ENCODE measurements at regions not wholly inside any gene's neighbourhood (a gene's known extent, or its start where the extent isn't known, plus 50 kb on each side); places are given as distances from the start of the nearest gene placed in this dataset.

- no peak for TF ChIP-seq CTCF (IDR thresholded peaks at IDR 0.05; ENCODE audit: insufficient read depth in 1 of 2, low read depth in 1 of 2, low read length in 1 of 2, severe bottlenecking in 1 of 2, unreplicated experiment in 1 of 2)
- Mint-ChIP-seq H3K27me3 (ENCODE audit: insufficient read depth, unreplicated experiment) (no peaks in the 10 kb centered on the region), H3K4me1 (ENCODE audit: low read depth, unreplicated experiment) (peaks cover 27% of the 10 kb centered on the region), H3K27ac (ENCODE audit: unreplicated experiment) (no peak overlapping the region), H3K36me3 (ENCODE audit: insufficient read depth, unreplicated experiment) (peaks cover 8% of the 10 kb centered on the region), H3K4me3 (ENCODE audit: unreplicated experiment) (no peak overlapping the region), H3K9me3 (ENCODE audit: unreplicated experiment) (no peaks in the 10 kb centered on the region)
- intact Hi-C loops (cut with micrococcal nuclease; ENCODE audit: unreplicated experiment): no loop called here
- ChIA-PET POLR2A (interaction anchor here (0.8 kb wide), 1 partner anchor 14 kb away, joined by 4 read pairs; no protein-coding TSS in a partner anchor), CTCF (no interaction called here)
- Histone ChIP-seq H3K27me3 (replicated peaks; ENCODE audit: control insufficient read depth, insufficient read depth, low read length) (no peaks in the 10 kb centered on the region), H3K4me1 (peaks cover 12% of the 10 kb centered on the region; the same call in 1 of the 2 replicates), H3K9me3 (no peaks in the 10 kb centered on the region; the same call in 1 of the 2 replicates), H3K4me3 (ENCODE audit: low read depth, low read length) (no peak overlapping the region), H3K36me3 (ENCODE audit: control insufficient read depth, insufficient read depth, low read length) (no peaks in the 10 kb centered on the region)
- no peak for DNase-seq
- BruUV-seq (replicated peaks): no TSS peak
These were observed 179.9 kb upstream of the EEA1 start for GRCh38 chr12:93108985-93109384.

- intact Hi-C loops (cut with micrococcal nuclease; ENCODE audit: unreplicated experiment): no loop called here
- no peak for DNase-seq
- ChIA-PET CTCF (no interaction called here), POLR2A (interaction anchor here (0.8 kb wide), 1 partner anchor 13 kb away, joined by 4 read pairs; no protein-coding TSS in a partner anchor)
- no peaks in the 10 kb centered on the region for H3K36me3 ChIP-seq (ENCODE audit: control insufficient read depth, insufficient read depth, low read length)
- no peak for TF ChIP-seq CTCF (IDR thresholded peaks at IDR 0.05; ENCODE audit: insufficient read depth in 1 of 2, low read depth in 1 of 2, low read length in 1 of 2, severe bottlenecking in 1 of 2, unreplicated experiment in 1 of 2)
- H3K36me3 Mint-ChIP-seq (ENCODE audit: insufficient read depth, unreplicated experiment): peaks cover 8% of the 10 kb centered on the region
- H3K4me3 Mint-ChIP-seq (ENCODE audit: unreplicated experiment): no peak overlapping the region
- H3K27me3 Mint-ChIP-seq (ENCODE audit: insufficient read depth, unreplicated experiment): no peaks in the 10 kb centered on the region
- no peaks in the 10 kb centered on the region for H3K9me3 Mint-ChIP-seq (ENCODE audit: unreplicated experiment)
- no peaks in the 10 kb centered on the region for H3K27me3 ChIP-seq (replicated peaks; ENCODE audit: control insufficient read depth, insufficient read depth, low read length)
- no peaks in the 10 kb centered on the region; the same call in 1 of the 2 replicates for H3K9me3 ChIP-seq
- H3K27ac Mint-ChIP-seq (ENCODE audit: unreplicated experiment): no peak overlapping the region
- BruUV-seq (replicated peaks): no TSS peak
- H3K4me3 ChIP-seq (ENCODE audit: low read depth, low read length): no peak overlapping the region
- peaks cover 12% of the 10 kb centered on the region; the same call in 1 of the 2 replicates for H3K4me1 ChIP-seq
- H3K4me1 Mint-ChIP-seq (ENCODE audit: low read depth, unreplicated experiment): peaks cover 27% of the 10 kb centered on the region
These were observed 180.6 kb upstream of the EEA1 start for GRCh38 chr12:93109551-93110203.

GRCh38 chr12:93111773-93112172, 182.7 kb upstream of the EEA1 start:
- H3K4me3 ChIP-seq (ENCODE audit: low read depth, low read length): no peak overlapping the region
- H3K36me3 ChIP-seq (ENCODE audit: control insufficient read depth, insufficient read depth, low read length): no peaks in the 10 kb centered on the region
- BruUV-seq (replicated peaks): no TSS peak
- no peaks in the 10 kb centered on the region for H3K9me3 Mint-ChIP-seq (ENCODE audit: unreplicated experiment)
- peaks cover 37% of the 10 kb centered on the region for H3K4me1 Mint-ChIP-seq (ENCODE audit: low read depth, unreplicated experiment)
- intact Hi-C loops (cut with micrococcal nuclease; ENCODE audit: unreplicated experiment): no loop called here
- no peaks in the 10 kb centered on the region for H3K27me3 ChIP-seq (replicated peaks; ENCODE audit: control insufficient read depth, insufficient read depth, low read length)
- H3K9me3 ChIP-seq: no peaks in the 10 kb centered on the region; the same call in 1 of the 2 replicates
- ChIA-PET CTCF (no interaction called here), POLR2A (no interaction called here)
- H3K36me3 Mint-ChIP-seq (ENCODE audit: insufficient read depth, unreplicated experiment): peaks cover 14% of the 10 kb centered on the region
- H3K4me1 ChIP-seq: peaks cover 17% of the 10 kb centered on the region
- DNase-seq: no peak
- H3K27ac Mint-ChIP-seq (ENCODE audit: unreplicated experiment): peak overlapping the region; percentile 50
- H3K4me3 Mint-ChIP-seq (ENCODE audit: unreplicated experiment): no peak overlapping the region
- no peaks in the 10 kb centered on the region for H3K27me3 Mint-ChIP-seq (ENCODE audit: insufficient read depth, unreplicated experiment)
- TF ChIP-seq CTCF (IDR thresholded peaks at IDR 0.05; ENCODE audit: insufficient read depth in 1 of 2, low read depth in 1 of 2, low read length in 1 of 2, severe bottlenecking in 1 of 2, unreplicated experiment in 1 of 2): no peak

Data from Caco-2 (cell line).